Fibroblast of lung (primary cell): ENCODE measurements at regions not wholly inside any gene's neighbourhood (a gene's known extent, or its start where the extent isn't known, plus 50 kb on each side); places are given as distances from the start of the nearest gene placed in this dataset.

Experiments used
- DNase-seq, 2 donors: peaks; one replicate each; pipeline versions ENCODE4 v3.0.0 to v3.0.0-alpha.2; 2010; ENCODE audit warnings: low read depth in 2 of 2
- H2AFZ ChIP-seq: 2 replicates; pipeline ENCODE4 v1.5.1; 2012; ENCODE audit warnings: low read length, control low read depth, inconsistent platforms
- H3K27ac ChIP-seq: 2 replicates; pipeline ENCODE4 v1.5.1; 2011; ENCODE audit warnings: low read length, control low read depth; ENCODE audit not compliant: insufficient read depth
- H3K27me3 ChIP-seq: 2 replicates; pipeline ENCODE4 v1.5.1; 2011; ENCODE audit warnings: mild to moderate bottlenecking, low read length; ENCODE audit not compliant: control insufficient read depth, insufficient read depth
- H3K36me3 ChIP-seq: 2 replicates; pipeline ENCODE4 v1.5.1; 2011; ENCODE audit warnings: low read length; ENCODE audit not compliant: control insufficient read depth, insufficient read depth
- H3K4me1 ChIP-seq: 2 replicates; pipeline ENCODE4 v1.5.1; 2011; ENCODE audit warnings: low read length; ENCODE audit not compliant: control insufficient read depth, insufficient read depth; ENCODE audit errors: extremely low read depth
- H3K4me2 ChIP-seq: 2 replicates; pipeline ENCODE4 v1.5.1; 2011; ENCODE audit warnings: low read length, control low read depth; ENCODE audit not compliant: insufficient read depth; ENCODE audit errors: extremely low read depth
- H3K4me3 ChIP-seq, 4 experiments: fragments of 200-600 bp in 1 of 4; sonication (generic) in 1 of 4; replicated peaks in 1 of 4; 2 replicates each; pipeline ENCODE4 v1.5.1; 2011 to 2016; ENCODE audit warnings: low read length in 4 of 4, low read depth in 3 of 4, mild to moderate bottlenecking in 3 of 4, control low read depth in 2 of 4, inconsistent platforms in 1 of 4, mixed read lengths in 1 of 4; ENCODE audit not compliant: insufficient read depth in 1 of 4; ENCODE audit errors: control extremely low read depth in 1 of 4
- H3K79me2 ChIP-seq: 2 replicates; pipeline ENCODE4 v1.5.1; 2012; ENCODE audit warnings: mild to moderate bottlenecking, low read length, inconsistent platforms; ENCODE audit not compliant: control insufficient read depth, insufficient read depth
- H3K9ac ChIP-seq: 2 replicates; pipeline ENCODE4 v1.5.1; 2011; ENCODE audit warnings: mild to moderate bottlenecking, low read length, control low read depth; ENCODE audit not compliant: insufficient read depth
- H3K9me3 ChIP-seq: 2 replicates; pipeline ENCODE4 v1.5.1; 2012; ENCODE audit warnings: low read depth, low read length; ENCODE audit not compliant: control insufficient read depth, insufficient read depth
- H4K20me1 ChIP-seq: 2 replicates; pipeline ENCODE4 v1.5.1; 2011; ENCODE audit warnings: low read length; ENCODE audit not compliant: control insufficient read depth, insufficient read depth; ENCODE audit errors: extremely low read depth
- EZH2 ChIP-seq: IDR thresholded peaks from 2 replicates; pipeline ENCODE4 v1.5.1; 2012; ENCODE audit warnings: low read length, control low read depth, mild to moderate bottlenecking; ENCODE audit errors: missing control alignments
- TF ChIP-seq, protein P1 (sequence below), 2 donors: IDR thresholded peaks in 1 of 2; conservative IDR thresholded peaks in 1 of 2; 1 replicate in 1 of 2; 2 replicates in 1 of 2; pipeline ENCODE4 v1.5.1; 2011 to 2012; ENCODE audit warnings: low read length in 2 of 2, control low read depth in 1 of 2, inconsistent platforms in 1 of 2, low read depth in 1 of 2, mild to moderate bottlenecking in 1 of 2

DNA sequence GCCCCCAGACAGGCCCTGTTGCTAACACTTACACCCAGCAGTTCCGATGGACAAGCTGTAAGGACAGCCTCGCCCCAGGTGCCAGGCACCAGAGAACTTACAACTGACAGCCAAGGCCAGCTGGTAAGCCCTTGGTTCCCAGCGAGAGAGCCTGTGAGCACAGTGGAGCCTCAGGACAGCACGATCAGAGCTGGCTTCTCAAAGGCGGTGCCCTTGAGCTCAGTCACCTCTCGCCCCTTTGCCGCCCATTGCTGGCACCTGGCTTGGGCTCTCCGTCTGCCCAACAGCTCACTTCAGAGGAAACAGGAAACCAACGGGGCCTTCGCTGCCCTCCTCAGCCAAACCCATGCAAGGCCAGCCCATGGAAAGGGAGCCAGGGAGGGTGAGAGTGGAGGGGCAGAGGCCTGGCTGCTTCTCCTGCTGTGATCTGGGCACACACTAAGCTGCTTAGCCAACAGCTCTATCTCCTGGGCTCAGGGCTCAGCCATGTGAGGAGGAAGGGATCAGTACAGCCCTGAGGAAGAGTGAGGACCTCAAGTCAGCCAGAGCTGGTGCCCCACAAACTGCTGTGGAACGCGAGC lies 98.5 kb downstream of the SINHCAF start:
- Histone ChIP-seq H3K27me3 (no peaks in the 10 kb centered on the region), H3K79me2 (no peaks in the 10 kb centered on the region), H3K27ac (no peak overlapping the region), H3K9me3 (no peaks in the 10 kb centered on the region), H3K4me2 (no peak overlapping the region), H3K4me1 (no peaks in the 10 kb centered on the region), H3K36me3 (no peaks in the 10 kb centered on the region), H3K9ac (no peak overlapping the region), H4K20me1 (no peaks in the 10 kb centered on the region), H3K4me3 (no peak overlapping the region), H2AFZ (no peak overlapping the region)
- no peak for DNase-seq
- TF ChIP-seq, protein P1, sequence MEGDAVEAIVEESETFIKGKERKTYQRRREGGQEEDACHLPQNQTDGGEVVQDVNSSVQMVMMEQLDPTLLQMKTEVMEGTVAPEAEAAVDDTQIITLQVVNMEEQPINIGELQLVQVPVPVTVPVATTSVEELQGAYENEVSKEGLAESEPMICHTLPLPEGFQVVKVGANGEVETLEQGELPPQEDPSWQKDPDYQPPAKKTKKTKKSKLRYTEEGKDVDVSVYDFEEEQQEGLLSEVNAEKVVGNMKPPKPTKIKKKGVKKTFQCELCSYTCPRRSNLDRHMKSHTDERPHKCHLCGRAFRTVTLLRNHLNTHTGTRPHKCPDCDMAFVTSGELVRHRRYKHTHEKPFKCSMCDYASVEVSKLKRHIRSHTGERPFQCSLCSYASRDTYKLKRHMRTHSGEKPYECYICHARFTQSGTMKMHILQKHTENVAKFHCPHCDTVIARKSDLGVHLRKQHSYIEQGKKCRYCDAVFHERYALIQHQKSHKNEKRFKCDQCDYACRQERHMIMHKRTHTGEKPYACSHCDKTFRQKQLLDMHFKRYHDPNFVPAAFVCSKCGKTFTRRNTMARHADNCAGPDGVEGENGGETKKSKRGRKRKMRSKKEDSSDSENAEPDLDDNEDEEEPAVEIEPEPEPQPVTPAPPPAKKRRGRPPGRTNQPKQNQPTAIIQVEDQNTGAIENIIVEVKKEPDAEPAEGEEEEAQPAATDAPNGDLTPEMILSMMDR (conservative IDR thresholded peaks at IDR 0.05 in 1 of 2, IDR thresholded peaks at IDR 0.05 in 1 of 2; ENCODE audit: low read depth in 1 of 2, low read length in 2 of 2) = no peak
- no peak for TF ChIP-seq EZH2

DNA sequence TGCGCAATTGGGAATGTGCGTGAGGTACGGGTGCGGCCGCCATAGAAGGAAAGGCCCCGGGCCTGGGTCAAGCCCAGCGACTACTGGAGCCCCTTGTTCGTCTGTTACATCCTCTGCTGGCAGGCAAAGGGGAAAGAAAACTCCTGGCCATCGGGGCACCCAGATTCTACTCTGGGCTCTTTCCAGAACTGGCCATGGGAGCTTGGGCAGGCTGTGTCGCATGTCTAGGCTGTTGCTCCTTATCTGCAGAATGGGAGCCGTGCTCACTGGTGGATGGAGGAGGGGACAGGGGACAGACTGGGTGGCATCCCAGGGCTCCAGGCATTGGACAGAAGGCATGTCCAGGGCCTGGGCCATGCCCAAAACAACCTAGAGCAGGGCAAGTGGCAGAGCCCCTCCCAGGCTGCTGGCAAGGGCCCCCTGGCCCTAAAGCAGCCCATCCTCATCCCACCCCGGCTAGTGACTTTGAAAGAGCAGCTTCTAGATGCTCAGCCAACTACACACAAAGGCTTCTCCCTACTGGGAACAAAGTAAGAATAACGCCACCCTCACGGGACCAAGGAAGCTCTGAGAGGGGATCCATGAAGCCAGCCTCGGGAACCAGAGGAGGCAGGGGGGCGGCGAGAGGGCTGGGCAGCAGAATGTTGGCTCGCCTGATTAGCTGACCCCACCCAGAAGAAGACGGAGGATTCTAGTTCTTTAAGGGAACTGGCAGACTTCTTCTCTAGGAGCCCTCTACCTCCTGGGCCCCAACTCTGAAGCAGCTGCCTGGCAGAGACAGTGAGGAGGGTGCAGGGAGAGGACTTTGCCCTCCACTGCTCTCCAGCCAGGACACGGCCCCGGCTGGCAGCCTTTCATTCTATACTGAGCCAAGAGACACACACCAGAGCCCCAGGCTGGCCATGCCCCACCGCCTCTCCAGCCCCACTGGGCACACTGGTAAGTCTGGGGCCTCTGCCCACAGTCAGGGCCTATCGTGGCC lies 96.8 kb downstream of the SINHCAF start:
- TF ChIP-seq, protein P1 (conservative IDR thresholded peaks at IDR 0.05 in 1 of 2, IDR thresholded peaks at IDR 0.05 in 1 of 2; ENCODE audit: low read depth in 1 of 2, low read length in 2 of 2) = no peak
- no peak for TF ChIP-seq EZH2
- Histone ChIP-seq H3K27ac (no peak overlapping the region), H4K20me1 (no peaks in the 10 kb centered on the region), H3K4me2 (no peak overlapping the region), H3K9me3 (no peaks in the 10 kb centered on the region), H3K79me2 (no peaks in the 10 kb centered on the region), H3K4me1 (no peaks in the 10 kb centered on the region), H3K36me3 (no peaks in the 10 kb centered on the region), H3K4me3 (no peak overlapping the region), H3K27me3 (peaks cover 2% of the 10 kb centered on the region), H2AFZ (no peak overlapping the region), H3K9ac (no peak overlapping the region)
- DNase-seq = no peak

DNA sequence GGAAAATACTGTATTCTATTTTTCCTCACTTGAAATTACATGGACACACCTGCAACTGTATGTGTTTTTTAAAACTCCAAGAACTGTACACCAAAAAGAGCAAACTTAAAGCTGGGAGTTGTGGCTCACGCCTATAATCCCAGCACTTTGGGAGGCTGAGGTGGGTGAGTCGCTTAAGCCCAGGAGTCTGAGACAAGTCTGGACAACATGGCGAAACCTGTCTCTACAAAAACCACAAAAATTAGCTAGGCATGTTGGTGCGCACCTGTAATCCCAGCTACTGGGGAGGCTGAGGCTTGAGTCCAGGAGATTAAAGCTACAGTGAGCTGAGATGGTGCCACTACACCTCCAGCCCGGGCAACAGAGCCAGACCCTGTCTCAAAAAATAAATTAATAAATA lies 95.9 kb downstream of the SINHCAF start:
- TF ChIP-seq EZH2 = no peak
- TF ChIP-seq, protein P1 (conservative IDR thresholded peaks at IDR 0.05 in 1 of 2, IDR thresholded peaks at IDR 0.05 in 1 of 2; ENCODE audit: low read depth in 1 of 2, low read length in 2 of 2) = no peak
- H3K79me2 ChIP-seq = no peaks in the 10 kb centered on the region
- H4K20me1 ChIP-seq = no peaks in the 10 kb centered on the region
- H3K4me3 ChIP-seq = no peak overlapping the region
- H2AFZ ChIP-seq = no peak overlapping the region
- H3K9ac ChIP-seq = no peak overlapping the region
- DNase-seq = no peak
- no peak overlapping the region for H3K4me2 ChIP-seq
- peaks cover 2% of the 10 kb centered on the region for H3K27me3 ChIP-seq
- H3K9me3 ChIP-seq = no peaks in the 10 kb centered on the region
- H3K4me1 ChIP-seq = no peaks in the 10 kb centered on the region
- no peaks in the 10 kb centered on the region for H3K36me3 ChIP-seq
- no peak overlapping the region for H3K27ac ChIP-seq
